PFSK-1 (cell line): ENCODE measurements at regions not wholly inside any gene's neighbourhood (a gene's known extent, or its start where the extent isn't known, plus 50 kb on each side); places are given as distances from the start of the nearest gene placed in this dataset.

Experiments used
- FOXP2 ChIP-seq: optimal IDR thresholded peaks from 2 replicates; pipeline ENCODE3; 2011; ENCODE audit warnings: borderline replicate concordance, control low read depth, inconsistent platforms; ENCODE audit not compliant: insufficient read depth; ENCODE audit errors: extremely low read length, extremely low read depth
- POLR2AphosphoS5 ChIP-seq: IDR thresholded peaks from 2 replicates; pipeline ENCODE4 v1.6.1; 2012; ENCODE audit warnings: low read depth, mild to moderate bottlenecking, control low read depth, low read length, moderate library complexity
- REST ChIP-seq, 2 experiments: IDR thresholded peaks; 2 replicates each; pipeline versions ENCODE4 v1.6.1 to v1.8.0; 2011 to 2012; ENCODE audit warnings: low read depth in 2 of 2, low read length in 2 of 2, control low read depth in 1 of 2, inconsistent platforms in 1 of 2, mild to moderate bottlenecking in 1 of 2, moderate library complexity in 1 of 2; ENCODE audit not compliant: insufficient read depth in 1 of 2
- SIN3A ChIP-seq: IDR thresholded peaks from 2 replicates; pipeline ENCODE4 v1.6.1; 2012; ENCODE audit warnings: mild to moderate bottlenecking, low read length, moderate library complexity, borderline replicate concordance; ENCODE audit not compliant: insufficient read depth
- TAF1 ChIP-seq: IDR thresholded peaks from 2 replicates; pipeline ENCODE4 v1.6.1; 2012; ENCODE audit warnings: low read length, control low read depth, borderline replicate concordance; ENCODE audit not compliant: insufficient read depth

GRCh38 chr6:168866534-168866933, 387.1 kb downstream of the THBS2 start:
- no peak for TF ChIP-seq TAF1
- TF ChIP-seq POLR2AphosphoS5: no peak
- TF ChIP-seq SIN3A: no peak
- TF ChIP-seq REST (IDR thresholded peaks at IDR 0.05; ENCODE audit: insufficient read depth in 1 of 2, low read depth in 2 of 2, low read length in 2 of 2): no peak
- no peak for TF ChIP-seq FOXP2
